Panc1 (cell line): ENCODE measurements at regions not wholly inside any gene's neighbourhood (a gene's known extent, or its start where the extent isn't known, plus 50 kb on each side); places are given as distances from the start of the nearest gene placed in this dataset.

Source experiments
- ATAC-seq: fragments of 200-7000 bp; cut with Tn5 transposase; 2 replicates; pipeline ENCODE4 v1.9.1; 2020; ENCODE audit warnings: mild to moderate bottlenecking, moderate library complexity
- BruUV-seq: library from RNA; stranded (reverse); fragments of 400-500 nt; replicated peaks from 2 replicates; lab custom pipeline; 2021; lab: Mats Ljungman, UMichigan
- CTCF ChIA-PET: fragments of 300-600 bp; sonication (Branson Sonifier 250); formaldehyde crosslinking; loops from one replicate; lab custom pipeline; 2022; ENCODE audit warnings: antibody characterized with exemption; lab: Charles Lee
- POLR2A ChIA-PET: fragments of 300-600 bp; sonication (Branson Sonifier 250); formaldehyde crosslinking; loops from one replicate; lab custom pipeline; 2022; ENCODE audit warnings: antibody characterized with exemption; lab: Charles Lee
- DNase-seq: peaks from one replicate; pipeline ENCODE4 v3.0.0-alpha.2; 2010; ENCODE audit warnings: low read depth, low spot score
- H3K27ac ChIP-seq: 2 replicates; pipeline ENCODE4 v1.5.1; 2011; ENCODE audit warnings: mild to moderate bottlenecking, low read length, inconsistent platforms
- H3K27me3 ChIP-seq: fragments of 200-500 bp; sonication (Bioruptor generic); 2 replicates; pipeline ENCODE4 v1.6.0; 2014; ENCODE audit warnings: low read length, inconsistent platforms; ENCODE audit not compliant: control insufficient read depth, insufficient read depth
- H3K36me3 ChIP-seq: fragments of 200-500 bp; sonication (Bioruptor generic); 2 replicates; pipeline ENCODE4 v1.5.1; 2014; ENCODE audit warnings: inconsistent platforms, mild to moderate bottlenecking, low read length, moderate library complexity; ENCODE audit not compliant: control insufficient read depth, insufficient read depth
- H3K4me1 ChIP-seq: 2 replicates; pipeline ENCODE4 v1.5.1; 2011; ENCODE audit warnings: inconsistent platforms, mild to moderate bottlenecking, low read length, moderate library complexity; ENCODE audit not compliant: control insufficient read depth, insufficient read depth
- H3K4me3 ChIP-seq, 2 experiments: 2 replicates each; pipeline ENCODE4 v1.5.1; 2011 to 2012; ENCODE audit warnings: low read depth in 2 of 2, low read length in 2 of 2, mild to moderate bottlenecking in 2 of 2, inconsistent platforms in 1 of 2, moderate library complexity in 1 of 2
- H3K9me3 ChIP-seq: fragments of 200-500 bp; sonication (Bioruptor generic); 2 replicates; pipeline ENCODE4 v1.5.1; 2014; ENCODE audit warnings: low read depth, mild to moderate bottlenecking, inconsistent platforms, low read length, moderate library complexity; ENCODE audit not compliant: control insufficient read depth, insufficient read depth
- CTCF ChIP-seq: fragments of 450-650 bp; IDR thresholded peaks from 2 replicates; pipeline ENCODE4 v1.5.1; 2017; ENCODE audit warnings: mild to moderate bottlenecking
- POLR2AphosphoS5 ChIP-seq: IDR thresholded peaks from 2 replicates; pipeline ENCODE4 v1.6.1; 2012; ENCODE audit warnings: mild to moderate bottlenecking, low read depth, low read length, moderate library complexity
- SIN3A ChIP-seq: IDR thresholded peaks from 2 replicates; pipeline ENCODE4 v1.6.1; 2012; ENCODE audit warnings: low read depth, mild to moderate bottlenecking, low read length, moderate library complexity, borderline replicate concordance; ENCODE audit not compliant: insufficient read depth
- TCF7L2 ChIP-seq: IDR thresholded peaks from 2 replicates; pipeline ENCODE4 v1.6.1; 2011; ENCODE audit warnings: mild to moderate bottlenecking, low read depth, low read length, inconsistent platforms
- in situ Hi-C: cut with HindIII; loops from 2 replicates; pipeline ENCODE4 v1.10.0; 2016; ENCODE audit warnings: low sequenced_read_pairs, low pct_unique_long_range_greater_than_20kb
- intact Hi-C: fragments of 100-400 bp; cut with micrococcal nuclease; formaldehyde crosslinking; loops from one replicate; pipeline ENCODE4 v1.10.0; 2022; ENCODE audit not compliant: unreplicated experiment
- TF ChIP-seq, protein P1 (sequence below), 2 experiments: IDR thresholded peaks; 2 replicates each; pipeline ENCODE4 v1.6.1; 2011 to 2012; ENCODE audit warnings: low read depth in 2 of 2, control low read depth in 1 of 2, low read length in 1 of 2, mild to moderate bottlenecking in 1 of 2, moderate library complexity in 1 of 2; ENCODE audit not compliant: insufficient read depth in 1 of 2

GRCh38 chr5:161115941-161116340 is 263.9 kb upstream of the ATP10B start:
- no peak for ATAC-seq
- in situ Hi-C loops, result no loop called here
- POLR2A ChIA-PET, result no interaction called here
- no peak for DNase-seq
- H3K27ac ChIP-seq, result no peak overlapping the region
- H3K36me3 ChIP-seq, result no peaks in the 10 kb centered on the region
- intact Hi-C loops, result no loop called here
- H3K27me3 ChIP-seq, result no peaks in the 10 kb centered on the region
- no peaks in the 10 kb centered on the region for H3K9me3 ChIP-seq
- no peak overlapping the region for H3K4me3 ChIP-seq
- CTCF ChIA-PET, result no interaction called here
- H3K4me1 ChIP-seq, result no peaks in the 10 kb centered on the region
- TF ChIP-seq CTCF (no peak), TCF7L2 (no peak), POLR2AphosphoS5 (no peak), SIN3A (no peak)
- TF ChIP-seq, protein P1, sequence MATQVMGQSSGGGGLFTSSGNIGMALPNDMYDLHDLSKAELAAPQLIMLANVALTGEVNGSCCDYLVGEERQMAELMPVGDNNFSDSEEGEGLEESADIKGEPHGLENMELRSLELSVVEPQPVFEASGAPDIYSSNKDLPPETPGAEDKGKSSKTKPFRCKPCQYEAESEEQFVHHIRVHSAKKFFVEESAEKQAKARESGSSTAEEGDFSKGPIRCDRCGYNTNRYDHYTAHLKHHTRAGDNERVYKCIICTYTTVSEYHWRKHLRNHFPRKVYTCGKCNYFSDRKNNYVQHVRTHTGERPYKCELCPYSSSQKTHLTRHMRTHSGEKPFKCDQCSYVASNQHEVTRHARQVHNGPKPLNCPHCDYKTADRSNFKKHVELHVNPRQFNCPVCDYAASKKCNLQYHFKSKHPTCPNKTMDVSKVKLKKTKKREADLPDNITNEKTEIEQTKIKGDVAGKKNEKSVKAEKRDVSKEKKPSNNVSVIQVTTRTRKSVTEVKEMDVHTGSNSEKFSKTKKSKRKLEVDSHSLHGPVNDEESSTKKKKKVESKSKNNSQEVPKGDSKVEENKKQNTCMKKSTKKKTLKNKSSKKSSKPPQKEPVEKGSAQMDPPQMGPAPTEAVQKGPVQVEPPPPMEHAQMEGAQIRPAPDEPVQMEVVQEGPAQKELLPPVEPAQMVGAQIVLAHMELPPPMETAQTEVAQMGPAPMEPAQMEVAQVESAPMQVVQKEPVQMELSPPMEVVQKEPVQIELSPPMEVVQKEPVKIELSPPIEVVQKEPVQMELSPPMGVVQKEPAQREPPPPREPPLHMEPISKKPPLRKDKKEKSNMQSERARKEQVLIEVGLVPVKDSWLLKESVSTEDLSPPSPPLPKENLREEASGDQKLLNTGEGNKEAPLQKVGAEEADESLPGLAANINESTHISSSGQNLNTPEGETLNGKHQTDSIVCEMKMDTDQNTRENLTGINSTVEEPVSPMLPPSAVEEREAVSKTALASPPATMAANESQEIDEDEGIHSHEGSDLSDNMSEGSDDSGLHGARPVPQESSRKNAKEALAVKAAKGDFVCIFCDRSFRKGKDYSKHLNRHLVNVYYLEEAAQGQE (IDR thresholded peaks at IDR 0.05; ENCODE audit: insufficient read depth in 1 of 2, low read depth in 2 of 2, low read length in 1 of 2), result no peak
- no TSS peak for BruUV-seq

DNA sequence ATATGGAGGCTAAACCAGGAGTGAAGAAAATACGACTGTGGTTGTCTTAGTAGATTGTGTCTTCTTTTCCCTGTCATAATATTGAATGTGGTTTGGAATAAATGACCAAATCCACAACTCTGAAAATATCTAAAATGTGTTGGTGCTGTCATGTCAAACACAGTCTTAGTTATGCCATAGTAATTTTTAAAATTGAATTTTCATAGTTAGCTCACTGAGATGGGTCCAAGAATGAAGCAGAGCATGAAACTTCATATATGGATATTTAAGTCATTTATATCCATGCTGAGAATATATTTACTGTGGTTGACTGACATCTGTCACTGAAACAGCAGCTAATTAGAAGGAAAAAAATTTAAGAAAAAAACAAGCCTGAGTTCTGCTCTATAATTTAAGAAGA is 260.4 kb upstream of the ATP10B start:
- Histone ChIP-seq H3K36me3 (no peaks in the 10 kb centered on the region), H3K9me3 (no peaks in the 10 kb centered on the region), H3K27me3 (no peaks in the 10 kb centered on the region), H3K4me1 (no peaks in the 10 kb centered on the region), H3K27ac (no peak overlapping the region), H3K4me3 (no peak overlapping the region)
- ATAC-seq, result no peak
- TF ChIP-seq, protein P1 (IDR thresholded peaks at IDR 0.05; ENCODE audit: insufficient read depth in 1 of 2, low read depth in 2 of 2, low read length in 1 of 2), result no peak
- no peak for TF ChIP-seq CTCF
- no peak for TF ChIP-seq POLR2AphosphoS5
- no peak for TF ChIP-seq TCF7L2
- no peak for TF ChIP-seq SIN3A
- ChIA-PET CTCF (no interaction called here), POLR2A (no interaction called here)
- intact Hi-C loops (no loop called here), in situ Hi-C loops (no loop called here)
- no TSS peak for BruUV-seq
- DNase-seq, result no peak
